ENCODE measurements at regions not wholly inside any gene's neighbourhood (a gene's known extent, or its start where the extent isn't known, plus 50 kb on each side); places are given as distances from the start of the nearest gene placed in this dataset.

- TF ChIP-seq CTCF (optimal IDR thresholded peaks at IDR 0.05 in 1 of 3, IDR thresholded peaks at IDR 0.05 in 1 of 3, conservative IDR thresholded peaks at IDR 0.05 in 1 of 3; ENCODE audit: extremely low read depth in 1 of 3, insufficient read depth in 2 of 3, low read length in 3 of 3), result no peak
- TF ChIP-seq EZH2 (IDR thresholded peaks at IDR 0.05; ENCODE audit: low read length), result no peak
Observed at GRCh38 chr3:74075241-74075640, 450.5 kb upstream of the PDZRN3 start.
